ENCODE measurements at regions not wholly inside any gene's neighbourhood (a gene's known extent, or its start where the extent isn't known, plus 50 kb on each side); places are given as distances from the start of the nearest gene placed in this dataset.

GRCh38 chr15:95676500-95676899 lies 654.0 kb upstream of the NR2F2 start:
- no peak for TF ChIP-seq CTCF (IDR thresholded peaks at IDR 0.05; ENCODE audit: low read depth, low read length)
- TF ChIP-seq EZH2phosphoT487 (IDR thresholded peaks at IDR 0.05; ENCODE audit: low read depth): no peak

Measured in OCI-LY3 (cell line).